ENCODE measurements at regions not wholly inside any gene's neighbourhood (a gene's known extent, or its start where the extent isn't known, plus 50 kb on each side); places are given as distances from the start of the nearest gene placed in this dataset.

DNA sequence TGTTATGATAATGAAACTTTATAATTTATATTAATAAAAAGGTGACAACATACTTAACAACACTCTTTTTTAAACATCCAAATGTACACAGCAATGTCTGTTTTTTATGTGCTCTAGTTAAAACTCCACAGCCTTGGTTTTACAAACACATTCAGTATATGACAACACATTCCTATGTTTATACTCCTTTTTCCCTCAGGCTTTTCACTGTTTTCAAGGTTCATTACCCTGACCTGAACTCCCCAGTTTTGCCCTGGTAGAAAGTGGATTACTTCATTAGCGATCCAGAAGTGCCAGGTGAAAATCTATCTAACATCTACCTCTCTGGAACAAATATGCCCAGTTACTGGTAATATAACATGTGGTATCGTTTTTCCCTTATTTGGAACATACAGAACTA is 340.2 kb upstream of the DDHD1 start:
- no peak for DNase-seq
- Histone ChIP-seq H3K27ac (replicated peaks) (no peak overlapping the region), H3K27me3 (ENCODE audit: low read depth) (no peaks in the 10 kb centered on the region), H3K4me1 (no peaks in the 10 kb centered on the region), H3K9me3 (replicated peaks) (no peaks in the 10 kb centered on the region), H3K4me3 (no peak overlapping the region), H3K36me3 (no peaks in the 10 kb centered on the region)
- TF ChIP-seq, protein P1, sequence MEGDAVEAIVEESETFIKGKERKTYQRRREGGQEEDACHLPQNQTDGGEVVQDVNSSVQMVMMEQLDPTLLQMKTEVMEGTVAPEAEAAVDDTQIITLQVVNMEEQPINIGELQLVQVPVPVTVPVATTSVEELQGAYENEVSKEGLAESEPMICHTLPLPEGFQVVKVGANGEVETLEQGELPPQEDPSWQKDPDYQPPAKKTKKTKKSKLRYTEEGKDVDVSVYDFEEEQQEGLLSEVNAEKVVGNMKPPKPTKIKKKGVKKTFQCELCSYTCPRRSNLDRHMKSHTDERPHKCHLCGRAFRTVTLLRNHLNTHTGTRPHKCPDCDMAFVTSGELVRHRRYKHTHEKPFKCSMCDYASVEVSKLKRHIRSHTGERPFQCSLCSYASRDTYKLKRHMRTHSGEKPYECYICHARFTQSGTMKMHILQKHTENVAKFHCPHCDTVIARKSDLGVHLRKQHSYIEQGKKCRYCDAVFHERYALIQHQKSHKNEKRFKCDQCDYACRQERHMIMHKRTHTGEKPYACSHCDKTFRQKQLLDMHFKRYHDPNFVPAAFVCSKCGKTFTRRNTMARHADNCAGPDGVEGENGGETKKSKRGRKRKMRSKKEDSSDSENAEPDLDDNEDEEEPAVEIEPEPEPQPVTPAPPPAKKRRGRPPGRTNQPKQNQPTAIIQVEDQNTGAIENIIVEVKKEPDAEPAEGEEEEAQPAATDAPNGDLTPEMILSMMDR (IDR thresholded peaks at IDR 0.05; ENCODE audit: borderline replicate concordance) = no peak
- intact Hi-C loops (cut with micrococcal nuclease) = no loop called here

DNA sequence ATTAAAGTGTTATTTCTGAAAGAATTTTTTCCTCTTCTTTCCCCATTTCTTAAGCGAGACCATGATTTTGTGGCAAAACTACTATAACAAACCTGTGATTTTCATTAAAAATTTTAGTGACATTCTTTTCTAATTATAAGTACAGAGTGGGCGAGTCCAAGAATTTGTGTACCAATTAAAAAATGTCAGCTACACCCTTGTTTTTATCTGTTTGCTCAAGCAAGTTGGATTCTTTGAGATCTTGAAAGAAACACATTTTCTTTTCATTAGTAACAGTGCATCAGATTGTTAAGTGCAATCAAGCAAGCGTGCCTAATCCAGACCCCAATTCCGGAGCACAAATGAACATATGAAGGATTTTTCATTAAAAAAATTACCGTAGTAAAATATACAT is 338.8 kb upstream of the DDHD1 start:
- intact Hi-C loops (cut with micrococcal nuclease) = no loop called here
- no peak for DNase-seq
- Histone ChIP-seq H3K36me3 (no peaks in the 10 kb centered on the region), H3K4me3 (no peak overlapping the region), H3K4me1 (no peaks in the 10 kb centered on the region), H3K27me3 (ENCODE audit: low read depth) (no peaks in the 10 kb centered on the region), H3K9me3 (replicated peaks) (peaks cover 4% of the 10 kb centered on the region), H3K27ac (replicated peaks) (no peak overlapping the region)
- TF ChIP-seq, protein P1 (IDR thresholded peaks at IDR 0.05; ENCODE audit: borderline replicate concordance) = no peak

DNA sequence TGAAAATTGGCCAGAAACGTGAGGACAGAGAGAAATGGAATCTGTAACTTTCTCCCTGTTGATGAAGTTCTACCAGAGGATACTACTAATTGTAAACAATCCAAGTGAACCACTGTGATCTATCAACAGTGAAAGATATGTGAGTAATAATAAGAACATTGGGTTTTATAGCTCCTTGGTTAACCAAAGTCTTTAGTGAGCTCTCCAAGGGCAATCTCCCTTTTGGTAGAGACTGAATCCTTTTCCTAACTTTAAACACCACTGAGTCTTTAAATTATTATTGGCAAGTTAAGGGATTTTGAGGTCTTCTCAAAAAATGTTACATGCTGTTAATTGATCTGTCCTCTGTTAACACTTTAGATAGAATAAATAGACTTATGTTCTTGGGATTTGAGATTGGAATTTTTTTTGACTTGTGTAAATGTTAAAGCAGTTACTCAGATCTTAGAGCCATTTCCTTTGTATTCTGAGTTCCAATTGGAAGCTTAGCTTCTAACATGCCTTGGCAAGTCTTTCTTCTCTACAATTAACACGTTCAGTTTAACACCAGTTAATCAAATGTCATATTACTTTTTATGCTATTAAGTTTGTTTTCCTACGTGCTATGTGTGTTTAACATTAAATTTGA is 338.2 kb upstream of the DDHD1 start:
- Histone ChIP-seq H3K36me3 (no peaks in the 10 kb centered on the region), H3K4me1 (no peaks in the 10 kb centered on the region), H3K27me3 (ENCODE audit: low read depth) (no peaks in the 10 kb centered on the region), H3K27ac (replicated peaks) (no peak overlapping the region), H3K9me3 (replicated peaks) (peaks cover 4% of the 10 kb centered on the region), H3K4me3 (no peak overlapping the region)
- no peak for DNase-seq
- TF ChIP-seq, protein P1 (IDR thresholded peaks at IDR 0.05; ENCODE audit: borderline replicate concordance) = no peak
- intact Hi-C loops (cut with micrococcal nuclease) = no loop called here

DNA sequence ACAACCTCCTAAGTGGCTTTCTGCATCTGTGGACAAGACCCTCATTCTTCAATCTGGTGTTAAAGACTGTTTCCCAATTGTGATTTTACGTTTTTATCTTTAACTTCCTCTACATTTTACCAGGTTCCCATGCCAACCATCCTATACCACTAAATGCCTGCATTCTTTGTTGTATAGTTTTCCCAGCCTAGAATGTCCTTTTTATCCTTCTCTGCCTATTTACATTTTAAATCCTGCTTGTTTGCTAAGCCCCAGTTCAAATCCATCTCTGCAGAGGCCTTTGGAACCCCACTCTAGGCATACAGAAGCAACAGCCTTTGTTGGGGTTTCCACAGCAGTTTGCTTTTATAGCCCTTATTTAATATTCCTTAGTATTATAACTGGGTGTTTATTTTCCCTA is 325.1 kb upstream of the DDHD1 start:
- Histone ChIP-seq H3K4me3 (no peak overlapping the region), H3K27me3 (ENCODE audit: low read depth) (no peaks in the 10 kb centered on the region), H3K27ac (replicated peaks) (no peak overlapping the region), H3K9me3 (replicated peaks) (peaks cover 18% of the 10 kb centered on the region), H3K4me1 (no peaks in the 10 kb centered on the region), H3K36me3 (no peaks in the 10 kb centered on the region)
- intact Hi-C loops (cut with micrococcal nuclease) = no loop called here
- TF ChIP-seq, protein P1 (IDR thresholded peaks at IDR 0.05; ENCODE audit: borderline replicate concordance) = no peak
- DNase-seq = no peak

DNA sequence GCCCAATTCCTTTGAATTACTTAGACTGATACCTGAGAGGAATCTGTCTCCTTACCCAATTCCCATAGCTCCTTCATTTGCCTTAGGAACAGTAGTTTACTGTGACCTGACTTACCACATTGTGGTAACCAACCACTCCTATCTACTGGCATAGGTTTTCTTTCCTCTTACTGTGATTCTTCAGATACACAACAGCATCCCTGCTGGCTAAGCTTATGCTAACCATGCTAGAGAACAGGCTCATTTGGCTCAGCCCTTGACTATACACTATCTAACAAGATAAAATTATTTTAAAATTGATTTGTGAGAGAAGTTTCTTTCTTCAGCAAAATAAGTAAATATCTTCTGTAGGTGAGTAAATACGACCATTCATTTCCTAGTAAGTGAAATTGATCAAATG is 320.4 kb upstream of the DDHD1 start:
- Histone ChIP-seq H3K27me3 (ENCODE audit: low read depth) (no peaks in the 10 kb centered on the region), H3K4me3 (no peak overlapping the region), H3K27ac (replicated peaks) (no peak overlapping the region), H3K9me3 (replicated peaks) (no peaks in the 10 kb centered on the region), H3K36me3 (no peaks in the 10 kb centered on the region), H3K4me1 (peaks cover 8% of the 10 kb centered on the region)
- TF ChIP-seq, protein P1 (IDR thresholded peaks at IDR 0.05; ENCODE audit: borderline replicate concordance) = no peak
- no peak for DNase-seq
- intact Hi-C loops (cut with micrococcal nuclease) = no loop called here

Data from left ventricle myocardium inferior (tissue), 1 donor.